ENCODE measurements at regions not wholly inside any gene's neighbourhood (a gene's known extent, or its start where the extent isn't known, plus 50 kb on each side); places are given as distances from the start of the nearest gene placed in this dataset.

GRCh38 chr5:120789918-120790317 lies 325.8 kb downstream of the PRR16 start:
- no peaks in the 10 kb centered on the region for H3K27me3 ChIP-seq (ENCODE audit: insufficient read depth, low read length)
- no peak overlapping the region for H3K4me3 ChIP-seq (ENCODE audit: low read length)
- H3K4me1 ChIP-seq (ENCODE audit: insufficient read depth, low read length): no peaks in the 10 kb centered on the region

GRCh38 chr5:120790339-120790738 lies 326.2 kb downstream of the PRR16 start:
- no peak overlapping the region for H3K4me3 ChIP-seq (ENCODE audit: low read length)
- no peaks in the 10 kb centered on the region for H3K36me3 ChIP-seq (ENCODE audit: insufficient read depth, low read length)
- no peaks in the 10 kb centered on the region for H3K9me3 ChIP-seq (ENCODE audit: low read length)
- no peak overlapping the region for H2AFZ ChIP-seq (ENCODE audit: low read depth, low read length)
- no peaks in the 10 kb centered on the region for H3K4me1 ChIP-seq (ENCODE audit: insufficient read depth, low read length)
- H3K27me3 ChIP-seq (ENCODE audit: insufficient read depth, low read length): no peaks in the 10 kb centered on the region

More at GRCh38 chr5:120789918-120790317, 325.8 kb downstream of the PRR16 start:
- Histone ChIP-seq H3K9me3 (ENCODE audit: low read length) (no peaks in the 10 kb centered on the region), H2AFZ (ENCODE audit: low read depth, low read length) (no peak overlapping the region), H3K36me3 (ENCODE audit: insufficient read depth, low read length) (no peaks in the 10 kb centered on the region)

- no peaks in the 10 kb centered on the region for H3K36me3 ChIP-seq (ENCODE audit: insufficient read depth, low read length)
- no peaks in the 10 kb centered on the region for H3K9me3 ChIP-seq (ENCODE audit: low read length)
- H3K4me1 ChIP-seq (ENCODE audit: insufficient read depth, low read length): no peaks in the 10 kb centered on the region
- no peak overlapping the region for H2AFZ ChIP-seq (ENCODE audit: low read depth, low read length)
- no peaks in the 10 kb centered on the region for H3K27me3 ChIP-seq (ENCODE audit: insufficient read depth, low read length)
- no peak overlapping the region for H3K4me3 ChIP-seq (ENCODE audit: low read length)
Measured at GRCh38 chr5:120792477-120792876, 328.4 kb downstream of the PRR16 start.

- Histone ChIP-seq H3K4me1 (ENCODE audit: insufficient read depth, low read length) (no peaks in the 10 kb centered on the region), H2AFZ (ENCODE audit: low read depth, low read length) (no peak overlapping the region), H3K4me3 (ENCODE audit: low read length) (no peak overlapping the region), H3K9me3 (ENCODE audit: low read length) (no peaks in the 10 kb centered on the region), H3K36me3 (ENCODE audit: insufficient read depth, low read length) (no peaks in the 10 kb centered on the region), H3K27me3 (ENCODE audit: insufficient read depth, low read length) (no peaks in the 10 kb centered on the region)
Measured at GRCh38 chr5:120794121-120794520, 330.0 kb downstream of the PRR16 start.

- H3K9me3 ChIP-seq (ENCODE audit: low read length): no peaks in the 10 kb centered on the region
- peak overlapping the region; percentile 48 for H2AFZ ChIP-seq (ENCODE audit: low read depth, low read length)
- H3K4me3 ChIP-seq (ENCODE audit: low read length): no peak overlapping the region
- H3K36me3 ChIP-seq (ENCODE audit: insufficient read depth, low read length): no peaks in the 10 kb centered on the region
- no peaks in the 10 kb centered on the region for H3K27me3 ChIP-seq (ENCODE audit: insufficient read depth, low read length)
- peaks cover 4% of the 10 kb centered on the region for H3K4me1 ChIP-seq (ENCODE audit: insufficient read depth, low read length)
Measured at GRCh38 chr5:120803282-120803681, 339.2 kb downstream of the PRR16 start.

GRCh38 chr5:120805131-120805530 lies 341.0 kb downstream of the PRR16 start:
- peaks cover 4% of the 10 kb centered on the region for H3K4me1 ChIP-seq (ENCODE audit: insufficient read depth, low read length)

GRCh38 chr5:120806202-120806601 lies 342.1 kb downstream of the PRR16 start:
- no peaks in the 10 kb centered on the region for H3K9me3 ChIP-seq (ENCODE audit: low read length)
- H2AFZ ChIP-seq (ENCODE audit: low read depth, low read length): no peak overlapping the region
- no peaks in the 10 kb centered on the region for H3K36me3 ChIP-seq (ENCODE audit: insufficient read depth, low read length)
- no peak overlapping the region for H3K4me3 ChIP-seq (ENCODE audit: low read length)
- peaks cover 4% of the 10 kb centered on the region for H3K4me1 ChIP-seq (ENCODE audit: insufficient read depth, low read length)
- H3K27me3 ChIP-seq (ENCODE audit: insufficient read depth, low read length): no peaks in the 10 kb centered on the region

More at GRCh38 chr5:120805131-120805530, 341.0 kb downstream of the PRR16 start:
- Histone ChIP-seq H2AFZ (ENCODE audit: low read depth, low read length) (no peak overlapping the region), H3K27me3 (ENCODE audit: insufficient read depth, low read length) (no peaks in the 10 kb centered on the region), H3K4me3 (ENCODE audit: low read length) (no peak overlapping the region), H3K9me3 (ENCODE audit: low read length) (no peaks in the 10 kb centered on the region), H3K36me3 (ENCODE audit: insufficient read depth, low read length) (no peaks in the 10 kb centered on the region)

- Histone ChIP-seq H3K4me3 (ENCODE audit: low read length) (no peak overlapping the region), H3K4me1 (ENCODE audit: insufficient read depth, low read length) (peaks cover 4% of the 10 kb centered on the region), H3K9me3 (ENCODE audit: low read length) (no peaks in the 10 kb centered on the region), H2AFZ (ENCODE audit: low read depth, low read length) (no peak overlapping the region), H3K27me3 (ENCODE audit: insufficient read depth, low read length) (no peaks in the 10 kb centered on the region), H3K36me3 (ENCODE audit: insufficient read depth, low read length) (no peaks in the 10 kb centered on the region)
Measured at GRCh38 chr5:120808135-120808534, 344.0 kb downstream of the PRR16 start.

- no peaks in the 10 kb centered on the region for H3K9me3 ChIP-seq (ENCODE audit: low read length)
- H2AFZ ChIP-seq (ENCODE audit: low read depth, low read length): no peak overlapping the region
- no peak overlapping the region for H3K4me3 ChIP-seq (ENCODE audit: low read length)
- H3K27me3 ChIP-seq (ENCODE audit: insufficient read depth, low read length): no peaks in the 10 kb centered on the region
- peaks cover 4% of the 10 kb centered on the region for H3K4me1 ChIP-seq (ENCODE audit: insufficient read depth, low read length)
- no peaks in the 10 kb centered on the region for H3K36me3 ChIP-seq (ENCODE audit: insufficient read depth, low read length)
Measured at GRCh38 chr5:120808606-120809005, 344.5 kb downstream of the PRR16 start.

- H3K27me3 ChIP-seq (ENCODE audit: insufficient read depth, low read length): no peaks in the 10 kb centered on the region
- H3K4me3 ChIP-seq (ENCODE audit: low read length): no peak overlapping the region
- H3K9me3 ChIP-seq (ENCODE audit: low read length): no peaks in the 10 kb centered on the region
- no peaks in the 10 kb centered on the region for H3K4me1 ChIP-seq (ENCODE audit: insufficient read depth, low read length)
- no peaks in the 10 kb centered on the region for H3K36me3 ChIP-seq (ENCODE audit: insufficient read depth, low read length)
- no peak overlapping the region for H2AFZ ChIP-seq (ENCODE audit: low read depth, low read length)
Measured at GRCh38 chr5:120813551-120813950, 349.5 kb downstream of the PRR16 start.

- H3K9me3 ChIP-seq (ENCODE audit: low read length): no peaks in the 10 kb centered on the region
- H3K36me3 ChIP-seq (ENCODE audit: insufficient read depth, low read length): no peaks in the 10 kb centered on the region
- H3K27me3 ChIP-seq (ENCODE audit: insufficient read depth, low read length): no peaks in the 10 kb centered on the region
- H2AFZ ChIP-seq (ENCODE audit: low read depth, low read length): no peak overlapping the region
- no peaks in the 10 kb centered on the region for H3K4me1 ChIP-seq (ENCODE audit: insufficient read depth, low read length)
- H3K4me3 ChIP-seq (ENCODE audit: low read length): no peak overlapping the region
Measured at GRCh38 chr5:120817044-120817985, 353.2 kb downstream of the PRR16 start.

- Histone ChIP-seq H3K36me3 (ENCODE audit: insufficient read depth, low read length) (no peaks in the 10 kb centered on the region), H3K4me3 (ENCODE audit: low read length) (no peak overlapping the region), H3K27me3 (ENCODE audit: insufficient read depth, low read length) (no peaks in the 10 kb centered on the region), H3K9me3 (ENCODE audit: low read length) (no peaks in the 10 kb centered on the region), H3K4me1 (ENCODE audit: insufficient read depth, low read length) (no peaks in the 10 kb centered on the region), H2AFZ (ENCODE audit: low read depth, low read length) (no peak overlapping the region)
Measured at GRCh38 chr5:120818128-120818527, 354.0 kb downstream of the PRR16 start.

- Histone ChIP-seq H2AFZ (ENCODE audit: low read depth, low read length) (no peak overlapping the region), H3K36me3 (ENCODE audit: insufficient read depth, low read length) (no peaks in the 10 kb centered on the region), H3K27me3 (ENCODE audit: insufficient read depth, low read length) (no peaks in the 10 kb centered on the region), H3K9me3 (ENCODE audit: low read length) (no peaks in the 10 kb centered on the region), H3K4me1 (ENCODE audit: insufficient read depth, low read length) (no peaks in the 10 kb centered on the region), H3K4me3 (ENCODE audit: low read length) (no peak overlapping the region)
Measured at GRCh38 chr5:120823328-120823727, 359.2 kb downstream of the PRR16 start.
